ENCODE measurements at regions not wholly inside any gene's neighbourhood (a gene's known extent, or its start where the extent isn't known, plus 50 kb on each side); places are given as distances from the start of the nearest gene placed in this dataset.

DNA sequence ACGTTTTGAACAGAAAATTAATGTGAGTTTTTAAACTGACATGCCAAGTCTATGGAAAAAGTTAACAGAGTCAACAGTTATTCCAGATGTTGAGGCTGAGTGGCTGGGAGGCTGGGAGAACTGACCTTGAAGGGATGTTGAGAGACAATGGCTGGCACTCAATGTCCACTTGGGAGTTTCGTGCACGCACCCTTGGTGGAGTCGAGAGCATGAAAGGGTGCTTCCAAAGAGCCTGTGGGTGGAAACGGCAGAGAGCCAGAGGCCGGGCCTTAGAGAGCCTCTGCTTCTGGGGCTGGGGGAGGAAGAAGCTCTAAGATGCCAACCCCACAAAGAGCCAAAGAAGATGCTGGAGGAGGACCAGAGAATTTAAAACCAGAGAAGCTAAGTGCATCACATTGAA is 63.4 kb upstream of the L3MBTL4 start:
- Mint-ChIP-seq H3K4me3 (no peak overlapping the region), H3K36me3 (ENCODE audit: low read depth) (no peaks in the 10 kb centered on the region), H3K4me1 (peaks cover 2% of the 10 kb centered on the region), H3K27ac (no peak overlapping the region), H3K9me3 (no peaks in the 10 kb centered on the region), H3K27me3 (ENCODE audit: insufficient read depth) (no peaks in the 10 kb centered on the region)
- Histone ChIP-seq H3K4me3 (ENCODE audit: low read length) (no peak overlapping the region), H3K27ac (ENCODE audit: low read depth, low read length) (no peak overlapping the region), H3K27me3 (ENCODE audit: control insufficient read depth, insufficient read depth, low read length, poor library complexity, severe bottlenecking) (no peaks in the 10 kb centered on the region), H3K9ac (ENCODE audit: extremely low read depth, low read length, poor library complexity, severe bottlenecking) (no peak overlapping the region), H3K4me1 (ENCODE audit: control insufficient read depth, insufficient read depth, low read length) (no peaks in the 10 kb centered on the region), H3K36me3 (ENCODE audit: control insufficient read depth, insufficient read depth, low read length) (no peaks in the 10 kb centered on the region), H3K9me3 (ENCODE audit: control insufficient read depth, low read length) (no peaks in the 10 kb centered on the region)
- no peak for DNase-seq
- TF ChIP-seq, protein P1, sequence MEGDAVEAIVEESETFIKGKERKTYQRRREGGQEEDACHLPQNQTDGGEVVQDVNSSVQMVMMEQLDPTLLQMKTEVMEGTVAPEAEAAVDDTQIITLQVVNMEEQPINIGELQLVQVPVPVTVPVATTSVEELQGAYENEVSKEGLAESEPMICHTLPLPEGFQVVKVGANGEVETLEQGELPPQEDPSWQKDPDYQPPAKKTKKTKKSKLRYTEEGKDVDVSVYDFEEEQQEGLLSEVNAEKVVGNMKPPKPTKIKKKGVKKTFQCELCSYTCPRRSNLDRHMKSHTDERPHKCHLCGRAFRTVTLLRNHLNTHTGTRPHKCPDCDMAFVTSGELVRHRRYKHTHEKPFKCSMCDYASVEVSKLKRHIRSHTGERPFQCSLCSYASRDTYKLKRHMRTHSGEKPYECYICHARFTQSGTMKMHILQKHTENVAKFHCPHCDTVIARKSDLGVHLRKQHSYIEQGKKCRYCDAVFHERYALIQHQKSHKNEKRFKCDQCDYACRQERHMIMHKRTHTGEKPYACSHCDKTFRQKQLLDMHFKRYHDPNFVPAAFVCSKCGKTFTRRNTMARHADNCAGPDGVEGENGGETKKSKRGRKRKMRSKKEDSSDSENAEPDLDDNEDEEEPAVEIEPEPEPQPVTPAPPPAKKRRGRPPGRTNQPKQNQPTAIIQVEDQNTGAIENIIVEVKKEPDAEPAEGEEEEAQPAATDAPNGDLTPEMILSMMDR (conservative IDR thresholded peaks at IDR 0.05) = no peak
- WGBS, 2 experiments (ENCODE audit: insufficient coverage in 1 of 2, insufficient read length in 1 of 2) = 91 to 94% methylated on average over 3 to 6 of the region's 6 CpGs

DNA sequence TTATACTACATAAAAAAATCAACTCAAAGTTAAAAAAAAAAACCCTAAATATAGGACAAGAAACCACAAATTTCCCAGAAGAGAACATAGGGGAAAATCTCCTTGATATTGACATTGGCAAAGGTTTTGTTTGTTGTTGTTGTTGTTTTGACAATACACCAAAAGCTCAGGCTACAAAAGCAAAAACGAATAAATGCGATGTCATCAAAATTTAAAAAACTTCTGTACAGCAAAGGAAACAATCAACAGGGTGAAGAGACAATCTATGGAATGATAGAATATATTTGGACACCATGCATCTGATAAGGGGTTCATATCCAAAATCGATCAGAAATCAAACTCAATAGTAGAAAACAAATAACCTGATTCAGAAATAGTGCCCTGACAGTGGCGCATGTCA is 65.0 kb upstream of the L3MBTL4 start:
- Mint-ChIP-seq H3K36me3 (ENCODE audit: low read depth) (no peaks in the 10 kb centered on the region), H3K9me3 (no peaks in the 10 kb centered on the region), H3K4me1 (peaks cover 2% of the 10 kb centered on the region), H3K4me3 (no peak overlapping the region), H3K27me3 (ENCODE audit: insufficient read depth) (no peaks in the 10 kb centered on the region), H3K27ac (no peak overlapping the region)
- Histone ChIP-seq H3K9me3 (ENCODE audit: control insufficient read depth, low read length) (no peaks in the 10 kb centered on the region), H3K27ac (ENCODE audit: low read depth, low read length) (no peak overlapping the region), H3K27me3 (ENCODE audit: control insufficient read depth, insufficient read depth, low read length, poor library complexity, severe bottlenecking) (no peaks in the 10 kb centered on the region), H3K9ac (ENCODE audit: extremely low read depth, low read length, poor library complexity, severe bottlenecking) (no peak overlapping the region), H3K4me3 (ENCODE audit: low read length) (no peak overlapping the region), H3K36me3 (ENCODE audit: control insufficient read depth, insufficient read depth, low read length) (no peaks in the 10 kb centered on the region), H3K4me1 (ENCODE audit: control insufficient read depth, insufficient read depth, low read length) (no peaks in the 10 kb centered on the region)
- TF ChIP-seq, protein P1 (conservative IDR thresholded peaks at IDR 0.05) = no peak
- WGBS, 2 experiments (ENCODE audit: insufficient coverage in 1 of 2, insufficient read length in 1 of 2) = 87 to 100% methylated on average over 4 of the region's 4 CpGs
- DNase-seq = no peak

DNA sequence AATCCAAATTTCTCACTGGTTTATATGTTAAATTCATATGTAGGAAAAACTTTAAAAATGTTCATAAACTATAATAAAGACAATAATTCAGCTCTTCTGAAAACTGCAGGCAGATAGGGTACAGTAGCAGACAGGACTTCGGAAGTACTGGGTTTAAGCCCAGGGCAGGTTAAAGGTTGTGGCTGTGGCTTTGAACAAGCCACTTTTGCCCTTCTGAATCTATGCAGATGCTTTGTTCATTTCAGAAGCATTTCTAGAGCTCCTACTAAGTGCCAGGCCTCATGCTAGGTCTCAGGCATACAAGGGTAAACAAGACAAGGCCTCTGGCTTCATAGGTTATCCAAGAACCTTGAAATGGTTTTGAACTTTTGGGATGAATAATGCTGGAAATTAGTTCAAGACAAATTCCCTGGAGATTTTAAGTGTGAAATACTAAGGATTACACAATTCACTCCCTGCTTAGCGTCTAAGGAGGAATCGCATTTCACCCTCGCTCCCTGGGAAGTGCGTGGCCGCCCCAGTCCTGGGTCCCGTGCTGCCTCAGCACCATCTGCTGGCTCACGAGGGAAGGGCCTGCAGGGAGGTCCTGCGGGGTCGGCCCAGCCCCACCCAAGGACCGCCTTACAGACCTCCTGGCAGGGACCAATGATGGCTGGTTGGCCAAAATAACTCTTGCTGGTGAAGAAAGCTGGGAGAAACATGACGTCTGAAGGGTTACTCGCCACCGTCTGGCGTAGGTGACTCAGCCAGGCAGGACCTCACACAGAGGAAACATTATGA is 67.7 kb upstream of the L3MBTL4 start:
- H3K27me3 ChIP-seq (ENCODE audit: control insufficient read depth, insufficient read depth, low read length, poor library complexity, severe bottlenecking) = no peaks in the 10 kb centered on the region
- no peak overlapping the region for H3K9ac ChIP-seq (ENCODE audit: extremely low read depth, low read length, poor library complexity, severe bottlenecking)
- 26 to 30% methylated on average over 10 to 15 of the region's 15 CpGs for WGBS, 2 experiments (ENCODE audit: insufficient coverage in 1 of 2, insufficient read length in 1 of 2)
- no peaks in the 10 kb centered on the region for H3K9me3 Mint-ChIP-seq
- no peaks in the 10 kb centered on the region for H3K4me1 ChIP-seq (ENCODE audit: control insufficient read depth, insufficient read depth, low read length)
- TF ChIP-seq, protein P1 (conservative IDR thresholded peaks at IDR 0.05) = peak; percentile 95
- no peaks in the 10 kb centered on the region for H3K9me3 ChIP-seq (ENCODE audit: control insufficient read depth, low read length)
- no peak overlapping the region for H3K27ac ChIP-seq (ENCODE audit: low read depth, low read length)
- H3K27ac Mint-ChIP-seq = no peak overlapping the region
- H3K4me3 Mint-ChIP-seq = no peak overlapping the region
- DNase-seq = peak; percentile 94
- no peaks in the 10 kb centered on the region for H3K36me3 Mint-ChIP-seq (ENCODE audit: low read depth)
- no peaks in the 10 kb centered on the region for H3K36me3 ChIP-seq (ENCODE audit: control insufficient read depth, insufficient read depth, low read length)
- no peak overlapping the region for H3K4me3 ChIP-seq (ENCODE audit: low read length)
- H3K27me3 Mint-ChIP-seq (ENCODE audit: insufficient read depth) = no peaks in the 10 kb centered on the region
- H3K4me1 Mint-ChIP-seq = peaks cover 14% of the 10 kb centered on the region
